H1 (cell line): ENCODE measurements at regions not wholly inside any gene's neighbourhood (a gene's known extent, or its start where the extent isn't known, plus 50 kb on each side); places are given as distances from the start of the nearest gene placed in this dataset.

ENCODE experiments used
- CTCF ChIA-PET: fragments of 300-600 bp; sonication (Branson Sonifier 250); formaldehyde crosslinking; loops from one replicate; lab custom pipeline; 2021; ENCODE audit not compliant: partially characterized antibody; lab: Charles Lee
- POLR2A ChIA-PET: fragments of 300-600 bp; sonication (Branson Sonifier 250); formaldehyde crosslinking; loops from one replicate; lab custom pipeline; 2021; ENCODE audit warnings: inconsistent platforms; ENCODE audit not compliant: partially characterized antibody; lab: Charles Lee
- DNase-seq, 2 experiments: peaks; one replicate each; pipeline versions ENCODE4 v3.0.0 to v3.0.0-alpha.2; 2010 to 2022; ENCODE audit warnings: low spot score in 2 of 2, low read depth in 1 of 2, mixed read lengths in 1 of 2
- FAIRE-seq: peaks from 2 replicates; lab custom pipeline; 2011; peaks lifted over from hg19 to GRCh38; lab: Jason Lieb, UNC
- H2AFZ ChIP-seq: 2 replicates; pipeline ENCODE4 v1.8.1; 2012; ENCODE audit warnings: low read length, inconsistent platforms
- H2AK5ac ChIP-seq: 2 replicates; pipeline ENCODE4 v1.6.1; 2013; ENCODE audit warnings: low read depth, low read length
- H2BK120ac ChIP-seq: replicated peaks from 2 replicates; pipeline ENCODE3; 2013; ENCODE audit warnings: low read depth, low read length, inconsistent platforms
- H2BK12ac ChIP-seq: 2 replicates; pipeline ENCODE4 v1.6.1; 2013; ENCODE audit warnings: low read depth, low read length
- H2BK15ac ChIP-seq: 2 replicates; pipeline ENCODE4 v1.6.1; 2013; ENCODE audit warnings: low read length
- H2BK20ac ChIP-seq: 2 replicates; pipeline ENCODE4 v1.6.1; 2013; ENCODE audit warnings: low read length
- H2BK5ac ChIP-seq: 2 replicates; pipeline ENCODE4 v1.6.1; 2013; ENCODE audit warnings: low read depth, low read length
- H3K14ac ChIP-seq: 2 replicates; pipeline ENCODE4 v1.6.1; 2013; ENCODE audit warnings: inconsistent platforms; ENCODE audit not compliant: insufficient read length
- H3K18ac ChIP-seq: 2 replicates; pipeline ENCODE4 v1.6.1; 2013; ENCODE audit warnings: low read length; ENCODE audit errors: extremely low read depth
- H3K23ac ChIP-seq: 2 replicates; pipeline ENCODE4 v1.6.1; 2013; ENCODE audit warnings: inconsistent platforms; ENCODE audit not compliant: insufficient read length
- H3K23me2 ChIP-seq: 2 replicates; pipeline ENCODE4 v1.6.1; 2013; ENCODE audit warnings: low read depth, low read length
- H3K27ac ChIP-seq: 2 replicates; pipeline ENCODE4 v1.6.1; 2011; ENCODE audit warnings: low read depth, low read length, inconsistent platforms
- H3K27me3 ChIP-seq, 4 experiments: replicated peaks in 1 of 4; 1 replicate in 1 of 4; 2 replicates in 3 of 4; pipeline versions ENCODE4 v1.6.1 to v1.8.1; 2011 to 2013; ENCODE audit warnings: low read length in 3 of 4, mild to moderate bottlenecking in 3 of 4, inconsistent platforms in 2 of 4, mixed read lengths in 2 of 4, moderate library complexity in 1 of 4; ENCODE audit not compliant: control insufficient read depth in 3 of 4, insufficient read depth in 3 of 4; ENCODE audit errors: extremely low read depth in 1 of 4
- H3K36me3 ChIP-seq, 4 experiments: 2 replicates each; pipeline versions ENCODE4 v1.6.1 to v1.8.1; 2011 to 2013; ENCODE audit warnings: mild to moderate bottlenecking in 4 of 4, low read length in 3 of 4, moderate library complexity in 2 of 4, control low read depth in 1 of 4, inconsistent platforms in 1 of 4; ENCODE audit not compliant: insufficient read depth in 4 of 4, control insufficient read depth in 2 of 4
- H3K4ac ChIP-seq: replicated peaks from 2 replicates; pipeline ENCODE3; 2013; ENCODE audit warnings: low read length, low read depth, mixed read lengths, inconsistent platforms; ENCODE audit not compliant: insufficient read length
- H3K4me1 ChIP-seq, 4 experiments: replicated peaks in 1 of 4; 1 replicate in 1 of 4; 2 replicates in 3 of 4; pipeline versions ENCODE4 v1.6.1 to v1.8.1; 2011 to 2013; ENCODE audit warnings: low read length in 3 of 4, inconsistent platforms in 2 of 4, mixed read lengths in 1 of 4; ENCODE audit not compliant: insufficient read depth in 4 of 4, control insufficient read depth in 3 of 4
- H3K4me2 ChIP-seq, 2 experiments: 2 replicates each; pipeline versions ENCODE4 v1.6.1 to v1.8.1; 2011 to 2013; ENCODE audit warnings: low read depth in 2 of 2, low read length in 2 of 2, control low read depth in 1 of 2, inconsistent platforms in 1 of 2, mild to moderate bottlenecking in 1 of 2; ENCODE audit not compliant: insufficient read depth in 1 of 2
- H3K4me3 ChIP-seq, 4 experiments: fragments of 200-600, 300-600 bp in 1 of 4; sonication (generic), shearing (Covaris generic), sonication (Bioruptor Twin) in 1 of 4; 2 replicates each; pipeline versions ENCODE4 v1.5.1 to v1.8.1; 2011 to 2016; ENCODE audit warnings: low read length in 4 of 4, low read depth in 3 of 4, control low read depth in 2 of 4, inconsistent platforms in 2 of 4, mild to moderate bottlenecking in 2 of 4, mixed read lengths in 1 of 4, moderate library complexity in 1 of 4; ENCODE audit not compliant: insufficient read depth in 2 of 4; ENCODE audit errors: extremely low read depth in 1 of 4
- H3K56ac ChIP-seq: replicated peaks from 2 replicates; pipeline ENCODE3; 2013; ENCODE audit warnings: low read depth, mild to moderate bottlenecking, mixed read lengths, low read length, inconsistent platforms; ENCODE audit not compliant: insufficient read length
- H3K79me1 ChIP-seq: 2 replicates; pipeline ENCODE4 v1.6.1; 2013; ENCODE audit warnings: low read depth, low read length, control low read depth
- H3K79me2 ChIP-seq, 2 experiments: 2 replicates each; pipeline versions ENCODE4 v1.6.1 to v1.8.1; 2012 to 2013; ENCODE audit warnings: low read length in 2 of 2, mild to moderate bottlenecking in 2 of 2, inconsistent platforms in 1 of 2; ENCODE audit not compliant: insufficient read depth in 2 of 2, control insufficient read depth in 1 of 2
- H3K9ac ChIP-seq, 4 experiments: replicated peaks in 1 of 4; 1 replicate in 1 of 4; 2 replicates in 3 of 4; pipeline versions ENCODE4 v1.6.1 to v1.8.1; 2011 to 2013; ENCODE audit warnings: low read depth in 3 of 4, low read length in 3 of 4, control low read depth in 2 of 4, mild to moderate bottlenecking in 2 of 4, moderate library complexity in 2 of 4, inconsistent platforms in 1 of 4; ENCODE audit errors: extremely low read depth in 1 of 4
- H3K9me3 ChIP-seq, 2 experiments: 2 replicates each; pipeline versions ENCODE4 v1.6.1 to v1.8.1; 2012 to 2013; ENCODE audit warnings: mild to moderate bottlenecking in 2 of 2, moderate library complexity in 2 of 2, control low read depth in 1 of 2, inconsistent platforms in 1 of 2, low read depth in 1 of 2, low read length in 1 of 2, mixed read lengths in 1 of 2; ENCODE audit not compliant: insufficient read depth in 2 of 2
- H4K20me1 ChIP-seq, 2 experiments: replicated peaks in 1 of 2; 2 replicates each; pipeline versions ENCODE3 to v1.8.1; 2011 to 2013; ENCODE audit warnings: inconsistent platforms in 2 of 2, low read length in 2 of 2, mild to moderate bottlenecking in 1 of 2; ENCODE audit not compliant: insufficient read depth in 2 of 2, control insufficient read depth in 1 of 2
- H4K5ac ChIP-seq: 2 replicates; pipeline ENCODE4 v1.6.1; 2013; ENCODE audit warnings: low read length, low read depth, mixed read lengths, inconsistent platforms; ENCODE audit not compliant: insufficient read length
- H4K8ac ChIP-seq: 2 replicates; pipeline ENCODE4 v1.8.0; 2013; ENCODE audit warnings: mild to moderate bottlenecking, moderate library complexity, low read length, inconsistent platforms; ENCODE audit not compliant: insufficient read depth; ENCODE audit errors: extremely low read depth
- H4K91ac ChIP-seq: replicated peaks from 2 replicates; pipeline ENCODE3; 2013; ENCODE audit warnings: low read length, mixed read lengths, inconsistent platforms; ENCODE audit not compliant: insufficient read length
- ASH2L ChIP-seq: fragments of 200-600, 300-600 bp; sonication (generic); IDR thresholded peaks from one replicate; pipeline ENCODE4 v1.7.1; 2017; ENCODE audit warnings: low read length
- CBX5 ChIP-seq: fragments of 300-800, 300-1000 bp; sonication (generic); IDR thresholded peaks from 2 replicates; pipeline ENCODE4 v1.7.1; 2016; ENCODE audit warnings: antibody characterized with exemption, low read length, low read depth
- EZH2 ChIP-seq: fragments of 200-600 bp; sonication (generic); IDR thresholded peaks from 2 replicates; pipeline ENCODE4 v1.7.1; 2012; ENCODE audit warnings: low read depth, mild to moderate bottlenecking, moderate library complexity, low read length, inconsistent platforms; ENCODE audit not compliant: severe bottlenecking
- GABPA ChIP-seq: IDR thresholded peaks from 2 replicates; pipeline ENCODE4 v1.6.1; 2011; ENCODE audit warnings: mild to moderate bottlenecking, low read length, moderate library complexity, borderline replicate concordance; ENCODE audit not compliant: insufficient read depth
- KDM1A ChIP-seq: fragments of 200-600, 300-600 bp; sonication (generic); IDR thresholded peaks from 2 replicates; pipeline ENCODE4 v1.7.1; 2016; ENCODE audit warnings: mild to moderate bottlenecking, low read length, borderline replicate concordance
- KDM4A ChIP-seq: IDR thresholded peaks from one replicate; pipeline ENCODE4 v1.7.1; 2012; ENCODE audit warnings: low read depth, mild to moderate bottlenecking, moderate library complexity, low read length, inconsistent platforms; ENCODE audit not compliant: severe bottlenecking
- NRF1 ChIP-seq: IDR thresholded peaks from 2 replicates; pipeline ENCODE4 v1.6.1; 2011; ENCODE audit warnings: mild to moderate bottlenecking, low read depth, low read length, improper control_type of control experiment
- PHF8 ChIP-seq: fragments of 200-600 bp; sonication (generic); conservative IDR thresholded peaks from 2 replicates; pipeline ENCODE4 v1.7.1; 2012; ENCODE audit warnings: low read depth, mild to moderate bottlenecking, inconsistent platforms, low read length, moderate library complexity
- WGBS, 2 experiments: shearing (Covaris generic) in 1 of 2; methylation state at CpG; one replicate each; pipeline versions ENCODE4 v1.1.6 to v1.1.7; 2013 to 2015; ENCODE audit warnings: low lambda C conversion rate in 2 of 2, mixed read lengths in 2 of 2, inconsistent platforms in 1 of 2, low coverage in 1 of 2, missing lambda C conversion rate in 1 of 2; ENCODE audit not compliant: insufficient replicate concordance in 2 of 2, insufficient coverage in 1 of 2, insufficient read length in 1 of 2; ENCODE audit errors: extremely low coverage in 1 of 2, missing lambda C conversion rate in 1 of 2; 5-methylcytosine and 5-hydroxymethylcytosine counted together
- TF ChIP-seq, protein P1 (sequence below): IDR thresholded peaks from 2 replicates; pipeline ENCODE4 v1.6.1; 2011; ENCODE audit warnings: low read length, improper control_type of control experiment

DNA sequence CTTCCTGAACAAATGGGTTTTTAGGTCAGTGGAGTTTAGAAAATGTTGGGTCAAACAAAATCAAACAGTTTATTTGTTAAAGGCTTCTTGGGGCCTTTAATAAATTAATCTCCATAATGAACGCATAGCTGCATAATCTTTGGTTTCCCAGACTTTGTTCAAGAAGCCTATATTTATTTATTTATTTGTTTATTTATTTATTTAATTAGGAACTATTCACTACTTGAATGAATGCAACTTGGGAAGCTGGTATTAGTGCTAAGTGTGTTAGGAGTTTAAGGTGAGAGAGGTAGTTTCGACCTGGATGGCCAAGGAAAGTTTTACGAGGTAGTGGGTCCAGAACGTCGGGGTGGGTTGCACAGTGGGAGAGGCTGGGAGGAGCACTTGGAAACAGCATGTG is 281.9 kb upstream of the C2CD4B start:
- Histone ChIP-seq H4K91ac (no peak overlapping the region), H3K56ac (no peak overlapping the region), H2BK12ac (no peak overlapping the region), H3K14ac (no peak overlapping the region), H2BK120ac (no peak overlapping the region), H3K4me2 (no peak overlapping the region), H3K36me3 (no peaks in the 10 kb centered on the region), H3K23me2 (no peaks in the 10 kb centered on the region), H2BK5ac (no peak overlapping the region), H3K9me3 (no peaks in the 10 kb centered on the region), H2BK20ac (no peak overlapping the region), H4K20me1 (no peaks in the 10 kb centered on the region), H2AFZ (no peak overlapping the region), H3K18ac (no peak overlapping the region), H3K79me1 (no peaks in the 10 kb centered on the region), H3K27ac (no peak overlapping the region), H4K8ac (no peak overlapping the region), H3K23ac (no peak overlapping the region), H3K4me3 (no peak overlapping the region), H3K27me3 (no peaks in the 10 kb centered on the region), H3K9ac (no peak overlapping the region), H2AK5ac (no peak overlapping the region), H3K4me1 (peaks cover 0 to 6% (median 4%) of the 10 kb centered on the region in 4 experiments; a peak in 4 of 7 replicates), H3K79me2 (no peaks in the 10 kb centered on the region), H3K4ac (no peak overlapping the region), H2BK15ac (no peak overlapping the region), H4K5ac (no peak overlapping the region)
- TF ChIP-seq PHF8 (no peak), NRF1 (no peak), CBX5 (no peak), GABPA (no peak), KDM4A (no peak), ASH2L (no peak), EZH2 (no peak), KDM1A (no peak)
- TF ChIP-seq, protein P1, sequence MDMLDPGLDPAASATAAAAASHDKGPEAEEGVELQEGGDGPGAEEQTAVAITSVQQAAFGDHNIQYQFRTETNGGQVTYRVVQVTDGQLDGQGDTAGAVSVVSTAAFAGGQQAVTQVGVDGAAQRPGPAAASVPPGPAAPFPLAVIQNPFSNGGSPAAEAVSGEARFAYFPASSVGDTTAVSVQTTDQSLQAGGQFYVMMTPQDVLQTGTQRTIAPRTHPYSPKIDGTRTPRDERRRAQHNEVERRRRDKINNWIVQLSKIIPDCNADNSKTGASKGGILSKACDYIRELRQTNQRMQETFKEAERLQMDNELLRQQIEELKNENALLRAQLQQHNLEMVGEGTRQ = no peak
- DNase-seq (no peak), FAIRE-seq (no peak)
- ChIA-PET CTCF (interaction anchor here (0.6 to 2.1 kb wide), 3 partner anchors 10 to 295 kb away, joined by 3 to 8 read pairs (median 3); no protein-coding TSS in a partner anchor), POLR2A (interaction anchor here (0.8 kb wide), 1 partner anchor 55 kb away, joined by 3 read pairs; no protein-coding TSS in a partner anchor)
- 93% methylated on average over 5 of the region's 5 CpGs; no CpG with 5 or more reads in 1 of the 2 experiments for WGBS, 2 experiments
